Middle frontal gyrus (tissue), 1 donor: ENCODE measurements at regions not wholly inside any gene's neighbourhood (a gene's known extent, or its start where the extent isn't known, plus 50 kb on each side); places are given as distances from the start of the nearest gene placed in this dataset.
A peak's percentile ranks its signal among the peaks of the same experiment; 100 is the strongest.

Experiments
- DNase-seq: peaks from one replicate; pipeline ENCODE4 v3.0.0-alpha.2; 2015; ENCODE audit warnings: low spot score; ENCODE audit errors: extremely low spot score

GRCh38 chr3:27591312-27592210 is 107.4 kb upstream of the SLC4A7 start:
- DNase-seq = no peak

GRCh38 chr3:27590437-27591298 is 106.5 kb upstream of the SLC4A7 start:
- DNase-seq = no peak

GRCh38 chr3:27589795-27590194 is 105.6 kb upstream of the SLC4A7 start:
- no peak for DNase-seq

GRCh38 chr3:27585429-27585828 is 101.2 kb upstream of the SLC4A7 start:
- DNase-seq = no peak

- DNase-seq = no peak
Observed at GRCh38 chr3:27584874-27585273, 100.7 kb upstream of the SLC4A7 start.

- DNase-seq = no peak
Observed at GRCh38 chr3:27581852-27582251, 97.7 kb upstream of the SLC4A7 start.

GRCh38 chr3:27578032-27578431 is 93.8 kb upstream of the SLC4A7 start:
- DNase-seq = no peak

- no peak for DNase-seq
Observed at GRCh38 chr3:27577504-27577903, 93.3 kb upstream of the SLC4A7 start.

- DNase-seq = no peak
Observed at GRCh38 chr3:27576171-27576570, 92.0 kb upstream of the SLC4A7 start.

- no peak for DNase-seq
Observed at GRCh38 chr3:27575499-27575898, 91.3 kb upstream of the SLC4A7 start.

- DNase-seq = no peak
Observed at GRCh38 chr3:27574438-27574795, 90.2 kb upstream of the SLC4A7 start.

GRCh38 chr3:27573780-27574437 is 89.7 kb upstream of the SLC4A7 start:
- DNase-seq = no peak

- no peak for DNase-seq
Observed at GRCh38 chr3:27573138-27573537, 89.0 kb upstream of the SLC4A7 start.

- no peak for DNase-seq
Observed at GRCh38 chr3:27571345-27571744, 87.2 kb upstream of the SLC4A7 start.

- DNase-seq = no peak
Observed at GRCh38 chr3:27570421-27571106, 86.4 kb upstream of the SLC4A7 start.

- DNase-seq = peak; percentile 56
Observed at GRCh38 chr3:27568393-27568792, 84.2 kb upstream of the SLC4A7 start.

GRCh38 chr3:27567251-27567650 is 83.1 kb upstream of the SLC4A7 start:
- no peak for DNase-seq

- DNase-seq = no peak
Observed at GRCh38 chr3:27565201-27565852, 81.1 kb upstream of the SLC4A7 start.

GRCh38 chr3:27561576-27561975 is 77.4 kb upstream of the SLC4A7 start:
- DNase-seq = no peak

GRCh38 chr3:27560484-27561056 is 76.4 kb upstream of the SLC4A7 start:
- no peak for DNase-seq
